ENCODE measurements at regions not wholly inside any gene's neighbourhood (a gene's known extent, or its start where the extent isn't known, plus 50 kb on each side); places are given as distances from the start of the nearest gene placed in this dataset.

- H3K9me3 ChIP-seq (ENCODE audit: control insufficient read depth, insufficient read depth, low read depth, low read length), result no peaks in the 10 kb centered on the region
- POLR2A ChIA-PET, result no interaction called here
- H3K27ac ChIP-seq (ENCODE audit: extremely low read depth, low read depth, low read length), result no peak overlapping the region
Observed at GRCh38 chr14:84694161-84694560, 835.8 kb upstream of the FLRT2 start.

More at GRCh38 chr14:84694161-84694560, 835.8 kb upstream of the FLRT2 start:
- no peaks in the 10 kb centered on the region for H3K4me1 ChIP-seq (ENCODE audit: control insufficient read depth, insufficient read depth, low read length)
- CTCF ChIA-PET, result no interaction called here
- TF ChIP-seq RBAK (tag by site-specific recombination; IDR thresholded peaks at IDR 0.05) (no peak), ZNF639 (tag by site-specific recombination; IDR thresholded peaks at IDR 0.05) (no peak), OSR2 (tag by site-specific recombination; IDR thresholded peaks at IDR 0.05) (no peak), ZNF174 (tag by site-specific recombination; IDR thresholded peaks at IDR 0.05) (no peak), ZNF280C (tag by site-specific recombination; IDR thresholded peaks at IDR 0.05) (no peak), ZFHX2 (tag by site-specific recombination; conservative IDR thresholded peaks at IDR 0.05) (no peak), ZNF37A (tag by site-specific recombination; IDR thresholded peaks at IDR 0.05) (no peak), ZNF366 (tag by site-specific recombination; conservative IDR thresholded peaks at IDR 0.05) (no peak), ZNF514 (tag by site-specific recombination; IDR thresholded peaks at IDR 0.05) (no peak), KLF17 (tag by site-specific recombination; IDR thresholded peaks at IDR 0.05) (no peak), ZNF610 (tag by site-specific recombination; IDR thresholded peaks at IDR 0.05; ENCODE audit: borderline replicate concordance) (no peak), EGR2 (tag by site-specific recombination; IDR thresholded peaks at IDR 0.05; ENCODE audit: low read depth) (no peak), ZFP3 (tag by site-specific recombination; IDR thresholded peaks at IDR 0.05; ENCODE audit: low read depth) (no peak), ZNF280D (tag by site-specific recombination; IDR thresholded peaks at IDR 0.05) (no peak), INSM2 (tag by site-specific recombination; IDR thresholded peaks at IDR 0.05) (no peak), SALL2 (tag by site-specific recombination; IDR thresholded peaks at IDR 0.05; ENCODE audit: borderline replicate concordance) (no peak)
- no peak overlapping the region for H3K4me3 ChIP-seq (ENCODE audit: low read depth, low read length)
- no peaks in the 10 kb centered on the region for H3K36me3 ChIP-seq (ENCODE audit: control insufficient read depth in 2 of 2, insufficient read depth in 1 of 2, low read length in 2 of 2)
